ENCODE measurements at regions not wholly inside any gene's neighbourhood (a gene's known extent, or its start where the extent isn't known, plus 50 kb on each side); places are given as distances from the start of the nearest gene placed in this dataset.
"Not testable (repeated sequence)": the region's sequence is repeated elsewhere in the genome, so short reads cannot be mapped to it uniquely, and the experiment has no call there.

DNA sequence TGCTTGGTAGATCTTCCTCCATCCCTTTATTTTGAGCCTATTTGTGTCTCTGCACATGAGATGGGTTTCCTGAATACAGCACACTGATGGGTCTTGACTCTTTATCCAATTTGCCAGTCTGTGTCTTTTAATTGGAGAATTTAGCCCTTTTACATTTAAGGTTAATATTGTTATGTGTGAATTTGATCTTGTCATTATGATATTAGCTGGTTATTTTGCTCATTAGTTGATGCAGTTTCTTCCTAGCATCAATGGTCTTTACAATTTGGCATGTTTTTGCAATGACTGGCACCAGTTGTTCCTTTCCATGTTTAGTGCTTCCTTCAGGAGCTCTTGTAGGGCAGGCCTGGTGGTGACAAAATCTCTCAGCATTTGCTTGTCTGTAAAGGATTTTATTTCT, 72.4 kb downstream of the HNRNPD start:
- H3K4me3 ChIP-seq (ENCODE audit: low read length); DNase-seq (ENCODE audit: low read depth): not testable (repeated sequence)

DNA sequence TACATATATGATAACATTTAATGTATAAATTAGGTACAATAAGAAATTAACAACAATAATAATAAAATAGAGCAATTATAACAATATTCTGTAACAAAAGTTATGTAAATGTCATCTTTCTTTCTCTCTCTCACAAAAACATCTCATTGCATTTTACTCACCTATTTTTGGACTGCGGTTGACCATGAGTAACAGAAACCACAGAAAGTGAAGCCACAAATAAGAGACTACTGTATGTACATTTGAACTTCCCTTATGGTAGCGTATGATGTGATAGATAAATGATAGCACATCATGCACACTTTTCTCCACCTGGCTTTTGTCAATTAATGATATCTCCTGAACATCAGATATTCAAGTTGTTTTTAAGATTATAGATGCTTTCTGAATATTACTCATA, 80.5 kb downstream of the HNRNPD start:
- TF ChIP-seq CTCF (conservative IDR thresholded peaks at IDR 0.05; ENCODE audit: low read length): no peak
- H3K4me3 ChIP-seq (ENCODE audit: low read length): no peak overlapping the region
- no peak for DNase-seq (ENCODE audit: low read depth)

DNA sequence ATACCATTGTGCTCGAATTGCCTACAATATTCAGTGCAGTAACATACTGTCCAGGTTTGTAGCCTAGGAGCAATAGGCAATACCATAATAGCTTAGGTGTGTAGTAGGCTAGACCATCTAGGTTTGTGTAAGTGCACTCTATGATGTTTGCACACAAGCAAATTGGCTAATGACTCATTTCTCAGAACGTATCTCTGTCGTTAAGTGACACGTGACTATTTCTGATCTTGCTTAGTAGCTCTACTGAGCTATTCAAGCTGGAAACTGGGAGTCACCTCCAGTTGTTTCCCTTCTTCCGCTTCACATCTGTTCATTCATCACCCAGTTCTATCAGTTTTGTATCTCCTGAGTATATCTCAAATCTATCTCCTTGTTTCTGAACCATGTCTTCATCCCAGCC, 86.1 kb downstream of the HNRNPD start:
- TF ChIP-seq CTCF (conservative IDR thresholded peaks at IDR 0.05; ENCODE audit: low read length): no peak

GRCh38 chr4:82284858-82285805, 88.7 kb downstream of the HNRNPD start:
- DNase-seq (ENCODE audit: low read depth): peak; percentile 98
- peak overlapping the region; percentile 48 for H3K4me3 ChIP-seq (ENCODE audit: low read length)
- TF ChIP-seq CTCF (conservative IDR thresholded peaks at IDR 0.05; ENCODE audit: low read length): peak; percentile 65

More for the DNA sequence above, 86.1 kb downstream of the HNRNPD start:
- no peak for DNase-seq (ENCODE audit: low read depth)
- H3K4me3 ChIP-seq (ENCODE audit: low read length): no peak overlapping the region

DNA sequence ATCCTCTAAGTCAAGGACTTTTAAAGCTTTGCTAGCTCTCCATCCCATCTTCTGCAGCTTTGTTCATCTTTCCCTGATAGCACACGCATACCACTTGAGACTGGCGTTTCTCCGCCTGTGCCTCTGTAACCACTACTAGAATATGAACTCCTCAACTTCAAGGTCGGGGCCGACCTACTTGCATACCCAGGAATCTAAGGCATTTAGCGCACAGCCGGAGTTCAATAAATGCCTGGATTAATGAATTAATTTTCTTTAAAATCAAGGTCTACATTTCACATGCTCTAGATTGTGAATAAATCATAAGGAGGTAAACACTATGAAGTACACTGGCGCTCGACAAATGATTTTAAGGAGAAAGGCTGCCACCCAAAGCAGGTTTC, 89.3 kb downstream of the HNRNPD start:
- DNase-seq (ENCODE audit: low read depth): peak; percentile 8
- H3K4me3 ChIP-seq (ENCODE audit: low read length): peak overlapping the region; percentile 48
- TF ChIP-seq CTCF (conservative IDR thresholded peaks at IDR 0.05; ENCODE audit: low read length): no peak

DNA sequence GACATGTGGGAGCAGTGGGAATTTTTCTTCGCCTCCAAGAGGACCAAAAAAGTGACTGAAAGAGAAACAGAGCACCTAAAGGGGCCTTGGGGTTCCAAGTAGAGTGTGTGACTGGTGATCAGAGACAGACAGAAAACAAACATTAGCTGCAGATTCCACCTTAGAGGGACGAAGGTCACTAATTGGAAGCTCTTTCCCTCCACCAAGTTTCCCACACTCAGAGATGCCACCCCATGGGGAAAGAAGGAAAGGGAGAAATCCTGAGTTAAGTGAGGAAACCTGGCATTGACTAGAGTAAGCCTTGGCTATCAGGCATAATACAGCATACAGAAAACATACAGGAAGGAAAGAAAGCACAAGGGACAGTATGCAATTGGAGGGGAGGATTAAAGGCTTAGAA, 90.9 kb downstream of the HNRNPD start:
- H3K4me3 ChIP-seq (ENCODE audit: low read length): no peak overlapping the region
- no peak for DNase-seq (ENCODE audit: low read depth)
- no peak for TF ChIP-seq CTCF (conservative IDR thresholded peaks at IDR 0.05; ENCODE audit: low read length)

GRCh38 chr4:82279550-82279949, 94.2 kb downstream of the HNRNPD start:
- DNase-seq (ENCODE audit: low read depth); H3K4me3 ChIP-seq (ENCODE audit: low read length): not testable (repeated sequence)

DNA sequence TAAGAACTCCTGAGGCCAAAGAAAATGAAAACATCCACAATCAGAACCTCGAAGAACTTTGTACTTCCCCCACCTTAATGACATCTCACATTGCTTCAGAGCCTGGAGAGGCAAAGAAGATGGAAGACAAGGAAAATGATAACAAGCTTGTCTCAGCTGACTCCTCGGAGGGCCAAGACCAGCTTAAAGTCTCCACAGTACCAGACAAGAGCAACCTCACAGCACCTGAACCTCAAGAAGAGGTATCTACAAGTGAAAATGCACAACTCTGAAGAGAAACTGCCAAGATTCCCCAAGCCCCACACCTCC, 97.5 kb downstream of the HNRNPD start:
- TF ChIP-seq CTCF (conservative IDR thresholded peaks at IDR 0.05; ENCODE audit: low read length): no peak
- no peak for DNase-seq (ENCODE audit: low read depth)
- H3K4me3 ChIP-seq (ENCODE audit: low read length): no peak overlapping the region

Measured in AG10803 (cell line).